H9 (cell line): ENCODE measurements at regions not wholly inside any gene's neighbourhood (a gene's known extent, or its start where the extent isn't known, plus 50 kb on each side); places are given as distances from the start of the nearest gene placed in this dataset.

Experiments used
- DNase-seq: peaks from one replicate; pipeline ENCODE4 v3.0.0-alpha.2; 2017
- H2AFZ ChIP-seq: one replicate; pipeline ENCODE4 v1.6.1; 2013; ENCODE audit warnings: mild to moderate bottlenecking, low read length, control low read depth, moderate library complexity
- H2AK5ac ChIP-seq: 2 replicates; pipeline ENCODE4 v1.6.1; 2013; ENCODE audit warnings: low read length, control low read depth, mixed read lengths; ENCODE audit not compliant: insufficient read length
- H2BK120ac ChIP-seq: one replicate; pipeline ENCODE4 v1.6.1; 2013; ENCODE audit warnings: low read depth, mild to moderate bottlenecking, low read length, control low read depth, inconsistent platforms; ENCODE audit not compliant: poor library complexity, severe bottlenecking
- H2BK12ac ChIP-seq: 2 replicates; pipeline ENCODE4 v1.6.1; 2013; ENCODE audit warnings: low read length, control low read depth, mixed read lengths, low read depth; ENCODE audit not compliant: insufficient read length
- H2BK15ac ChIP-seq: 2 replicates; pipeline ENCODE4 v1.6.1; 2013; ENCODE audit warnings: low read depth, low read length, control low read depth
- H2BK20ac ChIP-seq: one replicate; pipeline ENCODE4 v1.6.1; 2013; ENCODE audit warnings: low read depth, mild to moderate bottlenecking, low read length, control low read depth, inconsistent platforms; ENCODE audit not compliant: poor library complexity, severe bottlenecking
- H2BK5ac ChIP-seq: 2 replicates; pipeline ENCODE4 v1.6.1; 2013; ENCODE audit warnings: low read length, control low read depth, mixed read lengths; ENCODE audit not compliant: insufficient read length
- H3K14ac ChIP-seq: 2 replicates; pipeline ENCODE4 v1.6.1; 2013; ENCODE audit warnings: low read length, control low read depth; ENCODE audit not compliant: insufficient read depth
- H3K18ac ChIP-seq: 2 replicates; pipeline ENCODE4 v1.6.1; 2013; ENCODE audit warnings: low read depth, mild to moderate bottlenecking, mixed read lengths, low read length, control low read depth; ENCODE audit not compliant: insufficient read length
- H3K23ac ChIP-seq: 2 replicates; pipeline ENCODE4 v1.6.1; 2013; ENCODE audit warnings: low read length, control low read depth, mixed read lengths, low read depth; ENCODE audit not compliant: insufficient read length
- H3K23me2 ChIP-seq: 2 replicates; pipeline ENCODE4 v1.6.1; 2013; ENCODE audit warnings: low read depth, mild to moderate bottlenecking, mixed read lengths, low read length, control low read depth; ENCODE audit not compliant: insufficient read length, poor library complexity, severe bottlenecking
- H3K27ac ChIP-seq: 2 replicates; pipeline ENCODE4 v1.5.1; 2013; ENCODE audit warnings: low read length, control low read depth, mixed read lengths, low read depth; ENCODE audit not compliant: insufficient read length
- H3K27me3 ChIP-seq: 2 replicates; pipeline ENCODE4 v1.6.1; 2013; ENCODE audit warnings: low read length, control low read depth, inconsistent platforms; ENCODE audit not compliant: insufficient read depth
- H3K4ac ChIP-seq: 2 replicates; pipeline ENCODE4 v1.6.1; 2013; ENCODE audit warnings: low read depth, mild to moderate bottlenecking, control low read depth, inconsistent platforms, low read length, moderate library complexity
- H3K4me1 ChIP-seq: 2 replicates; pipeline ENCODE4 v1.6.1; 2013; ENCODE audit warnings: low read length, control low read depth, inconsistent platforms; ENCODE audit not compliant: insufficient read depth
- H3K4me2 ChIP-seq: 2 replicates; pipeline ENCODE4 v1.6.1; 2013; ENCODE audit warnings: low read length, control low read depth, mixed read lengths; ENCODE audit not compliant: insufficient read length, insufficient read depth
- H3K56ac ChIP-seq: 2 replicates; pipeline ENCODE4 v1.6.1; 2013; ENCODE audit warnings: low read depth, mild to moderate bottlenecking, mixed read lengths, low read length, control low read depth; ENCODE audit not compliant: insufficient read length
- H3K79me1 ChIP-seq: 2 replicates; pipeline ENCODE4 v1.6.1; 2013; ENCODE audit warnings: low read depth, mild to moderate bottlenecking, moderate library complexity, low read length, control low read depth, inconsistent platforms; ENCODE audit not compliant: insufficient read depth, poor library complexity, severe bottlenecking
- H3K79me2 ChIP-seq: 2 replicates; pipeline ENCODE4 v1.6.1; 2013; ENCODE audit warnings: low read length, control low read depth, inconsistent platforms; ENCODE audit not compliant: insufficient read depth
- H3K9ac ChIP-seq: 2 replicates; pipeline ENCODE4 v1.6.1; 2013; ENCODE audit warnings: low read length, control low read depth, mixed read lengths; ENCODE audit not compliant: insufficient read length; ENCODE audit errors: extremely low read depth
- H3K9me3 ChIP-seq: one replicate; pipeline ENCODE4 v1.6.1; 2013; ENCODE audit warnings: low read depth, low read length, inconsistent platforms; ENCODE audit not compliant: control insufficient read depth
- H3T11ph ChIP-seq: one replicate; pipeline ENCODE4 v1.6.1; 2013; ENCODE audit warnings: mild to moderate bottlenecking, low read length, control low read depth, inconsistent platforms
- H4K20me1 ChIP-seq: one replicate; pipeline ENCODE4 v1.6.1; 2013; ENCODE audit not compliant: control insufficient read depth, insufficient read length, insufficient read depth
- H4K5ac ChIP-seq: 2 replicates; pipeline ENCODE4 v1.6.1; 2013; ENCODE audit warnings: low read depth, mild to moderate bottlenecking, mixed read lengths, low read length, control low read depth; ENCODE audit not compliant: insufficient read length
- H4K8ac ChIP-seq: replicated peaks from 2 replicates; pipeline ENCODE4 v1.6.1; 2013; ENCODE audit warnings: low read length, control low read depth, mixed read lengths, low read depth; ENCODE audit not compliant: insufficient read length
- H4K91ac ChIP-seq: 2 replicates; pipeline ENCODE4 v1.6.1; 2013; ENCODE audit warnings: low read depth, mild to moderate bottlenecking, moderate library complexity, mixed read lengths, low read length, control low read depth; ENCODE audit not compliant: insufficient read length
- H3K27ac Mint-ChIP-seq, 3 experiments: 2 replicates in 2 of 3; 3 replicates in 1 of 3; pipeline ENCODE4 v1.8.0; 2020 to 2021; ENCODE audit warnings: mixed read lengths in 3 of 3, mild to moderate bottlenecking in 1 of 3, moderate library complexity in 1 of 3
- H3K27me3 Mint-ChIP-seq: 2 replicates; pipeline ENCODE4 v1.8.0; 2021; ENCODE audit warnings: low read depth, mild to moderate bottlenecking, moderate library complexity, mixed read lengths
- H3K36me3 Mint-ChIP-seq, 3 experiments: 2 replicates in 2 of 3; 3 replicates in 1 of 3; pipeline ENCODE4 v1.8.0; 2020 to 2021; ENCODE audit warnings: low read depth in 3 of 3, mixed read lengths in 3 of 3; ENCODE audit not compliant: insufficient read depth in 1 of 3
- H3K4me1 Mint-ChIP-seq, 2 experiments: 2 replicates each; pipeline ENCODE4 v1.8.0; 2020; ENCODE audit warnings: mixed read lengths in 2 of 2
- H3K4me3 Mint-ChIP-seq, 2 experiments: 2 replicates in 1 of 2; 3 replicates in 1 of 2; pipeline ENCODE4 v1.8.0; 2020 to 2021; ENCODE audit warnings: mild to moderate bottlenecking in 2 of 2, mixed read lengths in 2 of 2, moderate library complexity in 1 of 2
- H3K9me3 Mint-ChIP-seq, 2 experiments: 2 replicates in 1 of 2; 3 replicates in 1 of 2; pipeline ENCODE4 v1.8.0; 2020; ENCODE audit warnings: mild to moderate bottlenecking in 2 of 2, mixed read lengths in 2 of 2, moderate library complexity in 1 of 2
- WGBS: extraction: QIAGEN DNeasy Blood & Tissue Kit; methylation state at CpG from one replicate; pipeline ENCODE4 v1.1.7; 2013; ENCODE audit warnings: missing lambda C conversion rate, low lambda C conversion rate, mixed read lengths; ENCODE audit not compliant: insufficient read length; ENCODE audit errors: extremely low coverage; 5-methylcytosine and 5-hydroxymethylcytosine counted together
- TF ChIP-seq, protein P1 (sequence below): fragments of 200-600 bp; sonication (generic); conservative IDR thresholded peaks from 3 replicates; pipeline ENCODE4 v1.8.0; 2021; ENCODE audit warnings: antibody characterized with exemption, mild to moderate bottlenecking

DNA sequence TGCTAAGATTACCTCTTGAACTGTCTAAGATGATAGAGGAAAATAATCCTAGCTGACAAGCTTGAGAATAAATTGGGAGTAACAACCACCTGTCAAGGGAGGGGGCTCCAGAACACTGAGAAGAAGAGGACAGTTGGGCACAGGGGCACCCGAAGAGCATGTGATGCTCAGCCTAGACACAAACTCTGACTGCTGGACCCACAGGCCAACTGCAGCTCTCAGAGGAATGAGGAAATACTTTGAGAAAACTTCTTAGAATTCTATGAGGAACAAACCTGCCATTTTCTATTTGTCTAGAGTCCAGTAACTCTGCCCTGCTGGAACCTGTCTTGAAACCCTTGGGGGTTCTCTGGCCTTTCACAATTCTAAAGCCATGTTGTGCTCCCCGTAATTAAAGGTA is 124.1 kb upstream of the KCNK2 start:
- H3K36me3 Mint-ChIP-seq, result no peaks in the 10 kb centered on the region; a peak in 1 of 7 replicates
- Histone ChIP-seq H3K4me2 (no peak overlapping the region), H3K27ac (no peak overlapping the region)

More for the DNA sequence above, 124.1 kb upstream of the KCNK2 start:
- no peaks in the 10 kb centered on the region for H3K9me3 Mint-ChIP-seq
- Histone ChIP-seq H3K4ac (no peak overlapping the region), H2BK15ac (no peak overlapping the region), H2BK120ac (no peak overlapping the region), H3T11ph (no peak overlapping the region), H3K23me2 (no peaks in the 10 kb centered on the region), H3K9ac (no peak overlapping the region), H3K18ac (no peak overlapping the region), H2BK5ac (no peak overlapping the region), H2AFZ (no peak overlapping the region), H4K20me1 (no peaks in the 10 kb centered on the region), H4K5ac (no peak overlapping the region), H3K14ac (no peak overlapping the region), H4K91ac (no peak overlapping the region), H3K79me1 (no peaks in the 10 kb centered on the region), H3K4me1 (no peaks in the 10 kb centered on the region), H3K56ac (no peak overlapping the region), H4K8ac (no peak overlapping the region), H3K23ac (no peak overlapping the region), H2BK20ac (no peak overlapping the region), H2AK5ac (no peak overlapping the region), H3K79me2 (no peaks in the 10 kb centered on the region), H2BK12ac (no peak overlapping the region), H3K27me3 (no peaks in the 10 kb centered on the region), H3K9me3 (no peaks in the 10 kb centered on the region)
- TF ChIP-seq, protein P1, sequence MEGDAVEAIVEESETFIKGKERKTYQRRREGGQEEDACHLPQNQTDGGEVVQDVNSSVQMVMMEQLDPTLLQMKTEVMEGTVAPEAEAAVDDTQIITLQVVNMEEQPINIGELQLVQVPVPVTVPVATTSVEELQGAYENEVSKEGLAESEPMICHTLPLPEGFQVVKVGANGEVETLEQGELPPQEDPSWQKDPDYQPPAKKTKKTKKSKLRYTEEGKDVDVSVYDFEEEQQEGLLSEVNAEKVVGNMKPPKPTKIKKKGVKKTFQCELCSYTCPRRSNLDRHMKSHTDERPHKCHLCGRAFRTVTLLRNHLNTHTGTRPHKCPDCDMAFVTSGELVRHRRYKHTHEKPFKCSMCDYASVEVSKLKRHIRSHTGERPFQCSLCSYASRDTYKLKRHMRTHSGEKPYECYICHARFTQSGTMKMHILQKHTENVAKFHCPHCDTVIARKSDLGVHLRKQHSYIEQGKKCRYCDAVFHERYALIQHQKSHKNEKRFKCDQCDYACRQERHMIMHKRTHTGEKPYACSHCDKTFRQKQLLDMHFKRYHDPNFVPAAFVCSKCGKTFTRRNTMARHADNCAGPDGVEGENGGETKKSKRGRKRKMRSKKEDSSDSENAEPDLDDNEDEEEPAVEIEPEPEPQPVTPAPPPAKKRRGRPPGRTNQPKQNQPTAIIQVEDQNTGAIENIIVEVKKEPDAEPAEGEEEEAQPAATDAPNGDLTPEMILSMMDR, result no peak
- H3K27ac Mint-ChIP-seq, result no peak overlapping the region
- peaks cover 0 to 3% of the 10 kb centered on the region in 2 experiments; a peak in 1 of 4 replicates for H3K4me1 Mint-ChIP-seq
- WGBS, result no CpG with 5 or more reads among the region's 2 CpGs
- no peaks in the 10 kb centered on the region for H3K27me3 Mint-ChIP-seq
- H3K4me3 Mint-ChIP-seq, result no peak overlapping the region
- no peak for DNase-seq
